ENCODE measurements at regions not wholly inside any gene's neighbourhood (a gene's known extent, or its start where the extent isn't known, plus 50 kb on each side); places are given as distances from the start of the nearest gene placed in this dataset.

DNA sequence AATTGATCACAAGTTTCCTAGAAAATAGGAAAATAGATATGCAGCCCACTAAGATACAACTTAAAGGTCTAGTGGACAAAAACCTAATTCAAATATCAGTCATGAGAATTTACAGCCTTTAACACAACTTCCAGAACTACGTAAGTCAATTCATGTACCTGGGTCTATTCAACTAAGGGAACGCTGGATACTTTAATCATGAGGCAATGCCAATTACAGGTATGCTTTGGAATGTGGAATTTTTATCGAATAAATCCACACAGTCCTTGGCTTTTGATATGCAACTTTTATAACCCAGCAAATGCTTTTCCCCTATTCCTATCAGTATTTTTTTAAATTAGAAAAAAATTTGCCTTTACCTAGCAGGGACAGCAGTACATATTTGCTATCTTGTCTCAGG is 289.5 kb upstream of the FAT3 start:
- TF ChIP-seq POLR2A (IDR thresholded peaks at IDR 0.05) (no peak), POLR2AphosphoS5 (IDR thresholded peaks at IDR 0.05) (no peak), EP300 (IDR thresholded peaks at IDR 0.05) (no peak)
- TF ChIP-seq, protein P1, sequence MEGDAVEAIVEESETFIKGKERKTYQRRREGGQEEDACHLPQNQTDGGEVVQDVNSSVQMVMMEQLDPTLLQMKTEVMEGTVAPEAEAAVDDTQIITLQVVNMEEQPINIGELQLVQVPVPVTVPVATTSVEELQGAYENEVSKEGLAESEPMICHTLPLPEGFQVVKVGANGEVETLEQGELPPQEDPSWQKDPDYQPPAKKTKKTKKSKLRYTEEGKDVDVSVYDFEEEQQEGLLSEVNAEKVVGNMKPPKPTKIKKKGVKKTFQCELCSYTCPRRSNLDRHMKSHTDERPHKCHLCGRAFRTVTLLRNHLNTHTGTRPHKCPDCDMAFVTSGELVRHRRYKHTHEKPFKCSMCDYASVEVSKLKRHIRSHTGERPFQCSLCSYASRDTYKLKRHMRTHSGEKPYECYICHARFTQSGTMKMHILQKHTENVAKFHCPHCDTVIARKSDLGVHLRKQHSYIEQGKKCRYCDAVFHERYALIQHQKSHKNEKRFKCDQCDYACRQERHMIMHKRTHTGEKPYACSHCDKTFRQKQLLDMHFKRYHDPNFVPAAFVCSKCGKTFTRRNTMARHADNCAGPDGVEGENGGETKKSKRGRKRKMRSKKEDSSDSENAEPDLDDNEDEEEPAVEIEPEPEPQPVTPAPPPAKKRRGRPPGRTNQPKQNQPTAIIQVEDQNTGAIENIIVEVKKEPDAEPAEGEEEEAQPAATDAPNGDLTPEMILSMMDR (IDR thresholded peaks at IDR 0.05): no peak
- Histone ChIP-seq H3K4me3 (no peak overlapping the region), H3K9me3 (no peaks in the 10 kb centered on the region), H3K27ac (no peak overlapping the region), H3K4me1 (no peaks in the 10 kb centered on the region), H3K27me3 (no peaks in the 10 kb centered on the region), H3K36me3 (no peaks in the 10 kb centered on the region)
- ATAC-seq (ENCODE audit: low FRiP score in 2 of 2) (no peak), DNase-seq (no peak)
- 85 to 87% methylated on average over 3 of the region's 3 CpGs for WGBS, 2 donors

DNA sequence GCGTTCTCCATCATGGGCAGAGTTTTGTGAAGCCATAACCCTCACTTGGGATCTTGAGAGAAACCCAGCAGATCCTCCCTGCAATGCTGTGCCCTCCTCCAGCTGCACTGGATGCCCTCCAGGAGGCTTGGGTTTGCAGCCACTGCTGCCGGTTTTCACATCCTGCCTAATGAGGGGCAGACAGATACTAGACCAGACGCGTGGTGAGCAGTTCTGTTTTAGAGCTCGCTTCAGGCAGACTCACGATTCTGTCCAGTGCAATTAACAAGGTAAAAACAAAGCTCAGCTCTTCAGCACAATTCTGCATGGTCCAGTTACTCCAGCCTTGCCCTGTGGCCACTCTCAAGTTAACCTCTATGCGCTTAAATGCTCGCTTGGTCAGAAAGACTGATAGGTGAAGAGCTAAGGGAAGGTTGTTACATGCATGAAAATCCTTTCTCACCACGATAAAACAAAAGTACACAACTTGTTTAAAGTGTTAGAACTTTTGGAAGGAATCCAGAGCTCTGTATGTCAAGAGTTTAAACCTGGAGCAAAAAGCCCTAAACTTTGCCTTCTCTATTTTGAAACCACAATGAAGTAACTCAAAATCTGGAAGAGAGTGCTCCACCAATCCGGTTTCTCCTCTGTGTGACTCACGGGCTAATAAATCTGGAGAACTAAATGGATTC is 292.3 kb upstream of the FAT3 start:
- TF ChIP-seq POLR2AphosphoS5 (IDR thresholded peaks at IDR 0.05): no peak
- no peak for TF ChIP-seq EP300 (IDR thresholded peaks at IDR 0.05)
- TF ChIP-seq, protein P1 (IDR thresholded peaks at IDR 0.05): no peak
- no peak for TF ChIP-seq POLR2A (IDR thresholded peaks at IDR 0.05)
- Histone ChIP-seq H3K4me1 (no peaks in the 10 kb centered on the region), H3K27me3 (no peaks in the 10 kb centered on the region), H3K4me3 (no peak overlapping the region), H3K36me3 (no peaks in the 10 kb centered on the region), H3K9me3 (no peaks in the 10 kb centered on the region), H3K27ac (no peak overlapping the region)
- DNase-seq (no peak), ATAC-seq (ENCODE audit: low FRiP score in 2 of 2) (peak in 1 of 2 donors; percentile 38)
- 60% methylated on average over 8 to 11 of the region's 11 CpGs for WGBS, 2 donors

DNA sequence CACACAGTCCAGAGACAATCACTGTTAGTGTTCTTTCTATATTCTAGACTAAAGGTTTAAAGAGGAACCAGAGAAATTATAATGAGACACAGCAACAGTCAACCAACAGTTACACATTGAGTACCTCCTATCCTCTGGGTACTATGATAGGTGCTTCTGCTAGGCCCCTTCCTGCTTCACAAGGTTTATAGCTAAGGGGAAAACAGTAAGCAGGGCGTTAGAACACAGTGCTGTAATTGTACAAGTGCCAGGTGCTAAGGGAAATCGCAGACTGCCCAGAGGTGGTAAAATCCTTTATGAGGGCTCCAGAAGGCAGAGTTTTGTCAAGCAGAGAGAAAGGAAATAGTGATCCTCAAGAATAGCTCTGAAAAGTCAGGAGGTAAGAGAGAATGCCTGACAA is 297.2 kb upstream of the FAT3 start:
- no peak overlapping the region for H3K27ac ChIP-seq
- no peaks in the 10 kb centered on the region for H3K4me1 ChIP-seq
- no peaks in the 10 kb centered on the region for H3K9me3 ChIP-seq
- H3K4me3 ChIP-seq: no peak overlapping the region
- no peaks in the 10 kb centered on the region for H3K36me3 ChIP-seq
- TF ChIP-seq, protein P1 (IDR thresholded peaks at IDR 0.05): no peak
- TF ChIP-seq EP300 (IDR thresholded peaks at IDR 0.05) (no peak), POLR2A (IDR thresholded peaks at IDR 0.05) (no peak), POLR2AphosphoS5 (IDR thresholded peaks at IDR 0.05) (no peak)
- no peaks in the 10 kb centered on the region for H3K27me3 ChIP-seq
- 69 to 70% methylated on average over 2 of the region's 2 CpGs for WGBS, 2 donors
- ATAC-seq (ENCODE audit: low FRiP score in 2 of 2) (no peak), DNase-seq (no peak)

DNA sequence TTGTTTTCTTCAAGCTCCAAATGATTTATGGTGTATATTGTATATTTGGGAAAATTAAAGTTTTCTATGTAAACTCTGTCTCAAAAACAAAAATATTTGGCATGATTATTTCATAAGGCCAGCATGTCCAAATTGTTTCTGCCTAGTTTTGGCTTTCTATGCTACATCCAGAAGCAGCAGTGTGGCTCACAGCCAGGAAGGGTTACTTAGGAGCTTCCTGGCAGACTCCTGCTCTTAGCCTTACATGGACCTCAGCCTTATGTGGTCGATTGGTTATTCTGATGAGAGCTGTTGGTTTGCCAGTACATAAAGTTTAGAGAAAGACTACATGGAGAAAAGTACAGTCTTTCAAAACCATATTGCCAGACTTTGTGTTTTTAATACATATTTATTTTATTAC is 297.7 kb upstream of the FAT3 start:
- 28 to 56% methylated on average over 1 of the region's 1 CpG for WGBS, 2 donors
- TF ChIP-seq POLR2AphosphoS5 (IDR thresholded peaks at IDR 0.05) (no peak), EP300 (IDR thresholded peaks at IDR 0.05) (no peak), POLR2A (IDR thresholded peaks at IDR 0.05) (no peak)
- TF ChIP-seq, protein P1 (IDR thresholded peaks at IDR 0.05): no peak
- H3K4me1 ChIP-seq: no peaks in the 10 kb centered on the region

DNA sequence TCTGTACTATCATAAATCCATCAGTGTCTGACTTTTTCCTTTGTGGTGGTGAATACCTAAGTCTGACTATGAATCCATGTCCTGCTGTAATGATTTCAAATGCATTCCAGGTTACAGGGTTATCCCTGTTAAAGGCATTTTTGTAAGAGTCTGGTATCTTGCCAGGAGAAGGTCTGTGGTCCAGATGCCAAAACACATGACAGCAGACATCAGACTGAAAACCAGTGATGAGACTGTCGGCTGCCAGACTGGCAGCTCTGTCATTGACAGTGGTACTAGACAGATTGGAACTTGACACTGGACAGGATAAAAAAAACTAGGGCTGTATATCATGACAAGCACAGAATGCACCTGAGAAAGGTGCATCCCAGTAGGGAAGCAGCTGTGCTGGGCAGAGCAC is 301.8 kb upstream of the FAT3 start:
- Histone ChIP-seq H3K27ac (no peak overlapping the region), H3K4me1 (no peaks in the 10 kb centered on the region), H3K27me3 (no peaks in the 10 kb centered on the region), H3K9me3 (no peaks in the 10 kb centered on the region), H3K36me3 (no peaks in the 10 kb centered on the region), H3K4me3 (no peak overlapping the region)
- no peak for TF ChIP-seq POLR2A (IDR thresholded peaks at IDR 0.05)
- no peak for TF ChIP-seq EP300 (IDR thresholded peaks at IDR 0.05)
- TF ChIP-seq POLR2AphosphoS5 (IDR thresholded peaks at IDR 0.05): no peak
- TF ChIP-seq, protein P1 (IDR thresholded peaks at IDR 0.05): no peak
- ATAC-seq (ENCODE audit: low FRiP score in 2 of 2) (no peak), DNase-seq (no peak)
- WGBS, 2 donors: 60 to 93% methylated on average over 1 of the region's 1 CpG

More for the DNA sequence above, 297.7 kb upstream of the FAT3 start:
- no peaks in the 10 kb centered on the region for H3K27me3 ChIP-seq
- DNase-seq: no peak
- H3K4me3 ChIP-seq: no peak overlapping the region
- no peak overlapping the region for H3K27ac ChIP-seq
- no peaks in the 10 kb centered on the region for H3K36me3 ChIP-seq
- no peak for ATAC-seq (ENCODE audit: low FRiP score in 2 of 2)
- no peaks in the 10 kb centered on the region for H3K9me3 ChIP-seq
